IMR-90 (cell line): ENCODE measurements at regions not wholly inside any gene's neighbourhood (a gene's known extent, or its start where the extent isn't known, plus 50 kb on each side); places are given as distances from the start of the nearest gene placed in this dataset.

Experiments used
- ATAC-seq: fragments of 200-7000 bp; cut with Tn5 transposase; 2 replicates; pipeline ENCODE4 v1.9.1; 2020; ENCODE audit warnings: low read depth, mild to moderate bottlenecking, moderate library complexity
- BruUV-seq: library from RNA; stranded (reverse); fragments of 400-500 nt; replicated peaks from 2 replicates; lab custom pipeline; 2021; lab: Mats Ljungman, UMichigan
- CTCF ChIA-PET: fragments of 300-600 bp; formaldehyde crosslinking; extraction: SDS; loops from one replicate; lab custom pipeline; 2021; ENCODE audit warnings: antibody characterized with exemption; lab: Yijun Ruan, JAX
- POLR2A ChIA-PET: fragments of 300-600 bp; sonication (Branson Sonifier 250); formaldehyde crosslinking; loops from one replicate; lab custom pipeline; 2022; ENCODE audit warnings: antibody characterized with exemption; ENCODE audit not compliant: unreplicated experiment; lab: Charles Lee
- DNase-seq: peaks from one replicate; pipeline ENCODE4 v3.0.0; 2013
- H2AFZ ChIP-seq: replicated peaks from 2 replicates; pipeline ENCODE3; 2013; ENCODE audit warnings: low read length, mild to moderate bottlenecking; ENCODE audit not compliant: poor library complexity
- H2AK5ac ChIP-seq: 2 replicates; pipeline ENCODE4 v1.6.1; 2013; ENCODE audit warnings: low read depth, low read length, inconsistent platforms
- H2AK9ac ChIP-seq: replicated peaks from 2 replicates; pipeline ENCODE3; 2013; ENCODE audit warnings: mild to moderate bottlenecking, low read depth, low read length, moderate library complexity; ENCODE audit not compliant: poor library complexity
- H2BK120ac ChIP-seq: 2 replicates; pipeline ENCODE4 v1.6.1; 2013; ENCODE audit warnings: low read depth, low read length, inconsistent platforms
- H2BK15ac ChIP-seq: 3 replicates; pipeline ENCODE4 v1.6.1; 2013; ENCODE audit warnings: low read depth, low read length, inconsistent platforms
- H2BK20ac ChIP-seq: 2 replicates; pipeline ENCODE4 v1.6.1; 2013; ENCODE audit warnings: low read depth, mild to moderate bottlenecking, inconsistent platforms, low read length, moderate library complexity
- H2BK5ac ChIP-seq: 2 replicates; pipeline ENCODE4 v1.6.1; 2013; ENCODE audit warnings: mild to moderate bottlenecking, low read depth, low read length, inconsistent platforms; ENCODE audit not compliant: poor library complexity, severe bottlenecking
- H3K14ac ChIP-seq: replicated peaks from 2 replicates; pipeline ENCODE4 v1.6.1; 2013; ENCODE audit warnings: low read depth, low read length, inconsistent platforms
- H3K18ac ChIP-seq: 2 replicates; pipeline ENCODE4 v1.6.1; 2013; ENCODE audit warnings: low read depth, low read length, control low read depth
- H3K23ac ChIP-seq: 2 replicates; pipeline ENCODE4 v1.6.1; 2013; ENCODE audit warnings: low read depth, low read length, inconsistent platforms
- H3K27ac ChIP-seq: 2 replicates; pipeline ENCODE4 v1.5.1; 2013; ENCODE audit warnings: mild to moderate bottlenecking, control low read depth, low read length; ENCODE audit not compliant: insufficient read depth
- H3K27me3 ChIP-seq: 2 replicates; pipeline ENCODE4 v1.6.1; 2013; ENCODE audit warnings: low read length; ENCODE audit not compliant: control insufficient read depth, insufficient read depth
- H3K36me3 ChIP-seq: 2 replicates; pipeline ENCODE4 v1.6.1; 2013; ENCODE audit warnings: low read length, mixed read lengths; ENCODE audit not compliant: control insufficient read depth, insufficient read depth
- H3K4ac ChIP-seq: 2 replicates; pipeline ENCODE4 v1.6.1; 2013; ENCODE audit warnings: low read depth, low read length, inconsistent platforms
- H3K4me1 ChIP-seq: 2 replicates; pipeline ENCODE4 v1.6.1; 2013; ENCODE audit warnings: low read length, mixed read lengths; ENCODE audit not compliant: control insufficient read depth, insufficient read depth
- H3K4me2 ChIP-seq: 2 replicates; pipeline ENCODE4 v1.6.1; 2013; ENCODE audit warnings: low read depth, mild to moderate bottlenecking, control low read depth, low read length, moderate library complexity
- H3K4me3 ChIP-seq: 2 replicates; pipeline ENCODE4 v1.5.1; 2013; ENCODE audit warnings: low read depth, mild to moderate bottlenecking, control low read depth, low read length, moderate library complexity; ENCODE audit not compliant: insufficient read depth
- H3K56ac ChIP-seq: 2 replicates; pipeline ENCODE4 v1.6.1; 2013; ENCODE audit warnings: low read length, inconsistent platforms; ENCODE audit not compliant: insufficient read depth; ENCODE audit errors: extremely low read depth
- H3K79me1 ChIP-seq, 2 experiments: 2 replicates each; pipeline ENCODE4 v1.6.1; 2013; ENCODE audit warnings: low read length in 2 of 2, inconsistent platforms in 1 of 2, low read depth in 1 of 2
- H3K9ac ChIP-seq: 2 replicates; pipeline ENCODE4 v1.6.1; 2013; ENCODE audit warnings: low read depth, low read length, control low read depth
- H3K9me1 ChIP-seq: 2 replicates; pipeline ENCODE4 v1.6.1; 2013; ENCODE audit warnings: low read length, inconsistent platforms; ENCODE audit not compliant: insufficient read depth
- H3K9me3 ChIP-seq: 2 replicates; pipeline ENCODE4 v1.6.1; 2013; ENCODE audit warnings: low read length; ENCODE audit not compliant: control insufficient read depth, insufficient read depth
- H4K20me1 ChIP-seq: 2 replicates; pipeline ENCODE4 v1.6.1; 2013; ENCODE audit warnings: low read length, inconsistent platforms; ENCODE audit not compliant: insufficient read depth
- H4K5ac ChIP-seq: 2 replicates; pipeline ENCODE4 v1.6.1; 2013; ENCODE audit warnings: mild to moderate bottlenecking, low read depth, low read length, control low read depth
- H4K8ac ChIP-seq, 2 experiments: 2 replicates each; pipeline ENCODE4 v1.6.1; 2013; ENCODE audit warnings: low read depth in 2 of 2, low read length in 2 of 2, control low read depth in 1 of 2, inconsistent platforms in 1 of 2
- H4K91ac ChIP-seq: 2 replicates; pipeline ENCODE4 v1.6.1; 2013; ENCODE audit warnings: low read depth, low read length, inconsistent platforms; ENCODE audit not compliant: insufficient read depth
- BHLHE40 ChIP-seq: fragments of 150-350 bp; IDR thresholded peaks from 2 replicates; pipeline ENCODE4 v1.6.1; 2016; ENCODE audit warnings: mild to moderate bottlenecking, low read depth, low read length
- CEBPB ChIP-seq: IDR thresholded peaks from 2 replicates; pipeline ENCODE4 v1.6.1; 2012; ENCODE audit warnings: low read depth, low read length, improper control_type of control experiment
- CHD1 ChIP-seq: IDR thresholded peaks from 2 replicates; pipeline ENCODE4 v1.6.1; 2012; ENCODE audit warnings: low read depth, low read length, improper control_type of control experiment
- MAZ ChIP-seq: IDR thresholded peaks from 2 replicates; pipeline ENCODE4 v1.6.1; 2012; ENCODE audit warnings: low read depth, mild to moderate bottlenecking, low read length, improper control_type of control experiment, moderate library complexity, borderline replicate concordance
- MXI1 ChIP-seq: IDR thresholded peaks from 2 replicates; pipeline ENCODE4 v1.6.1; 2012; ENCODE audit warnings: low read depth, mild to moderate bottlenecking, low read length, moderate library complexity, borderline replicate concordance
- NFE2L2 ChIP-seq: fragments of 150-350 bp; IDR thresholded peaks from 2 replicates; pipeline ENCODE4 v1.6.1; 2016; ENCODE audit warnings: low read depth, mild to moderate bottlenecking, low read length
- POLR2A ChIP-seq: IDR thresholded peaks from 2 replicates; pipeline ENCODE4 v1.6.1; 2012; ENCODE audit warnings: mild to moderate bottlenecking, low read depth, low read length
- RAD21 ChIP-seq: IDR thresholded peaks from 2 replicates; pipeline ENCODE4 v1.6.1; 2012; ENCODE audit warnings: low read length, improper control_type of control experiment
- RCOR1 ChIP-seq: IDR thresholded peaks from 2 replicates; pipeline ENCODE4 v1.6.1; 2012; ENCODE audit warnings: mild to moderate bottlenecking, low read length, improper control_type of control experiment; ENCODE audit not compliant: insufficient replicate concordance
- RFX5 ChIP-seq: IDR thresholded peaks from 2 replicates; pipeline ENCODE4 v1.8.0; 2012; ENCODE audit warnings: low read depth, mild to moderate bottlenecking, low read length, moderate library complexity
- SMC3 ChIP-seq: fragments of 150-350 bp; IDR thresholded peaks from 2 replicates; pipeline ENCODE4 v1.6.1; 2016; ENCODE audit warnings: low read depth, mild to moderate bottlenecking, antibody characterized with exemption, low read length, moderate library complexity
- WGBS, 2 experiments: methylation state at CpG; one replicate each; pipeline versions ENCODE4 v1.1.5 to v1.1.7; 2013; ENCODE audit warnings: missing lambda C conversion rate in 2 of 2; ENCODE audit not compliant: insufficient read length in 1 of 2; ENCODE audit errors: extremely low coverage in 2 of 2; 5-methylcytosine and 5-hydroxymethylcytosine counted together
- dilution Hi-C: fragments of 300-500 bp; cut with HindIII; formaldehyde crosslinking; loops from one replicate; pipeline ENCODE4 v1.14.3; 2018; ENCODE audit warnings: low sequenced_read_pairs; ENCODE audit not compliant: unreplicated experiment
- in situ Hi-C: fragments of 300-500 bp; cut with MboI; formaldehyde crosslinking; loops from 3 replicates; pipeline ENCODE4 v1.14.3; 2019; ENCODE audit warnings: low sequenced_read_pairs, inconsistent platforms, mixed read lengths
- intact Hi-C: fragments of 100-400 bp; cut with micrococcal nuclease; formaldehyde crosslinking; loops from 2 replicates; pipeline ENCODE4 v1.10.0; 2022
- TF ChIP-seq, protein P1 (sequence below): conservative IDR thresholded peaks from 2 replicates; pipeline ENCODE4 v1.5.1; 2012; ENCODE audit warnings: mild to moderate bottlenecking, low read depth, low read length, improper control_type of control experiment
- TF ChIP-seq, protein P2 (sequence below): fragments of 150-350 bp; IDR thresholded peaks from 2 replicates; pipeline ENCODE4 v1.6.1; 2016; ENCODE audit warnings: low read depth, mild to moderate bottlenecking, low read length, moderate library complexity, borderline replicate concordance
- TF ChIP-seq, protein P3 (sequence below): fragments of 150-350 bp; IDR thresholded peaks from 2 replicates; pipeline ENCODE4 v1.6.1; 2017; ENCODE audit warnings: mild to moderate bottlenecking, antibody characterized with exemption, low read length, low read depth

DNA sequence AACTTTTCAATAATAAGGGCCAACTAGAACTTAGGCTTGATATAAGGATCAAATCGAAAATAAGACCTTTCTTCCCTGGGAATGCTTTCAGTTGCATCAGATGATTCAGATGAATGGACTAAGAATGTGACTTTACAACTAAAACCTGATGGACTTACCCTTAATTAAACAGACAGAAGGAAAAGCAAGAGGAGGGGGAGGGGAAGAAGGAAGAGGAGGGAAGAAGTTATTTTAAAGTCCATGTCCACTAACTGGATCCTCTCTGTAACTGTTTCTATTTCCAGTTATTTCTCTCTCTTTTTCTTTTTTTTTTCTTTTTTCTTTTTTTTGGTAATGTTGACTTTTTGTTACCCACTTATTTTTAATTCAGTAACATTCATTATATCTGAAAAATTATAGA is 486.0 kb downstream of the MAFB start:
- H4K8ac ChIP-seq = no peak overlapping the region
- no peaks in the 10 kb centered on the region for H3K36me3 ChIP-seq
- no peaks in the 10 kb centered on the region for H3K27me3 ChIP-seq
- H3K4ac ChIP-seq = no peak overlapping the region
- no TSS peak for BruUV-seq
- no CpG with 5 or more reads among the region's 1 CpG for WGBS, 2 experiments
- no peak overlapping the region for H2AK5ac ChIP-seq
- dilution Hi-C loops = no loop called here
- no peaks in the 10 kb centered on the region for H3K79me1 ChIP-seq
- H2AK9ac ChIP-seq = no peak overlapping the region
- no peak overlapping the region for H3K27ac ChIP-seq
- DNase-seq (no peak), ATAC-seq (no peak)
- ChIA-PET POLR2A (interaction anchor here (0.7 kb wide), 1 partner anchor 303 kb away, joined by 3 read pairs; no protein-coding TSS in a partner anchor), CTCF (no interaction called here)
- no peak overlapping the region for H4K91ac ChIP-seq
- H4K20me1 ChIP-seq = no peaks in the 10 kb centered on the region
- no peak overlapping the region for H3K18ac ChIP-seq
- no peak overlapping the region for H3K4me3 ChIP-seq
- no peak overlapping the region for H2AFZ ChIP-seq
- H3K9ac ChIP-seq = no peak overlapping the region
- TF ChIP-seq SMC3 (no peak), MXI1 (no peak), POLR2A (no peak), CEBPB (no peak), BHLHE40 (no peak), RCOR1 (no peak), NFE2L2 (no peak), MAZ (no peak), RAD21 (no peak), CHD1 (no peak), RFX5 (no peak)
- TF ChIP-seq, protein P1, sequence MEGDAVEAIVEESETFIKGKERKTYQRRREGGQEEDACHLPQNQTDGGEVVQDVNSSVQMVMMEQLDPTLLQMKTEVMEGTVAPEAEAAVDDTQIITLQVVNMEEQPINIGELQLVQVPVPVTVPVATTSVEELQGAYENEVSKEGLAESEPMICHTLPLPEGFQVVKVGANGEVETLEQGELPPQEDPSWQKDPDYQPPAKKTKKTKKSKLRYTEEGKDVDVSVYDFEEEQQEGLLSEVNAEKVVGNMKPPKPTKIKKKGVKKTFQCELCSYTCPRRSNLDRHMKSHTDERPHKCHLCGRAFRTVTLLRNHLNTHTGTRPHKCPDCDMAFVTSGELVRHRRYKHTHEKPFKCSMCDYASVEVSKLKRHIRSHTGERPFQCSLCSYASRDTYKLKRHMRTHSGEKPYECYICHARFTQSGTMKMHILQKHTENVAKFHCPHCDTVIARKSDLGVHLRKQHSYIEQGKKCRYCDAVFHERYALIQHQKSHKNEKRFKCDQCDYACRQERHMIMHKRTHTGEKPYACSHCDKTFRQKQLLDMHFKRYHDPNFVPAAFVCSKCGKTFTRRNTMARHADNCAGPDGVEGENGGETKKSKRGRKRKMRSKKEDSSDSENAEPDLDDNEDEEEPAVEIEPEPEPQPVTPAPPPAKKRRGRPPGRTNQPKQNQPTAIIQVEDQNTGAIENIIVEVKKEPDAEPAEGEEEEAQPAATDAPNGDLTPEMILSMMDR = no peak
- TF ChIP-seq, protein P2, sequence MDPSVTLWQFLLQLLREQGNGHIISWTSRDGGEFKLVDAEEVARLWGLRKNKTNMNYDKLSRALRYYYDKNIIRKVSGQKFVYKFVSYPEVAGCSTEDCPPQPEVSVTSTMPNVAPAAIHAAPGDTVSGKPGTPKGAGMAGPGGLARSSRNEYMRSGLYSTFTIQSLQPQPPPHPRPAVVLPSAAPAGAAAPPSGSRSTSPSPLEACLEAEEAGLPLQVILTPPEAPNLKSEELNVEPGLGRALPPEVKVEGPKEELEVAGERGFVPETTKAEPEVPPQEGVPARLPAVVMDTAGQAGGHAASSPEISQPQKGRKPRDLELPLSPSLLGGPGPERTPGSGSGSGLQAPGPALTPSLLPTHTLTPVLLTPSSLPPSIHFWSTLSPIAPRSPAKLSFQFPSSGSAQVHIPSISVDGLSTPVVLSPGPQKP = no peak
- TF ChIP-seq, protein P3, sequence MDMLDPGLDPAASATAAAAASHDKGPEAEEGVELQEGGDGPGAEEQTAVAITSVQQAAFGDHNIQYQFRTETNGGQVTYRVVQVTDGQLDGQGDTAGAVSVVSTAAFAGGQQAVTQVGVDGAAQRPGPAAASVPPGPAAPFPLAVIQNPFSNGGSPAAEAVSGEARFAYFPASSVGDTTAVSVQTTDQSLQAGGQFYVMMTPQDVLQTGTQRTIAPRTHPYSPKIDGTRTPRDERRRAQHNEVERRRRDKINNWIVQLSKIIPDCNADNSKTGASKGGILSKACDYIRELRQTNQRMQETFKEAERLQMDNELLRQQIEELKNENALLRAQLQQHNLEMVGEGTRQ = no peak
- no peak overlapping the region for H2BK5ac ChIP-seq
- H3K14ac ChIP-seq = no peak overlapping the region
- H2BK120ac ChIP-seq = no peak overlapping the region
- no peak overlapping the region for H3K4me2 ChIP-seq
- no peak overlapping the region for H3K56ac ChIP-seq
- H4K5ac ChIP-seq = no peak overlapping the region
- in situ Hi-C loops = no loop called here
- H3K9me3 ChIP-seq = no peaks in the 10 kb centered on the region
- H3K4me1 ChIP-seq = no peaks in the 10 kb centered on the region
- no peak overlapping the region for H2BK15ac ChIP-seq
- H3K23ac ChIP-seq = no peak overlapping the region
- H3K9me1 ChIP-seq = no peaks in the 10 kb centered on the region
- no peak overlapping the region for H2BK20ac ChIP-seq
- intact Hi-C loops = no loop called here
